Prostate gland (tissue), 2 donors: ENCODE measurements at regions not wholly inside any gene's neighbourhood (a gene's known extent, or its start where the extent isn't known, plus 50 kb on each side); places are given as distances from the start of the nearest gene placed in this dataset.

ENCODE experiments used
- CTCF ChIP-seq, 4 experiments: fragments of 200-600 bp in 2 of 4; fragments of 450-650 bp in 2 of 4; sonication (generic) in 2 of 4; IDR thresholded peaks; 1 replicate in 3 of 4; 2 replicates in 1 of 4; pipeline ENCODE4 v1.5.1; 2016 to 2019; ENCODE audit warnings: antibody characterized with exemption in 4 of 4, mild to moderate bottlenecking in 2 of 4, moderate library complexity in 2 of 4
- POLR2A ChIP-seq: fragments of 450-650 bp; IDR thresholded peaks from one replicate; pipeline ENCODE4 v1.6.1; 2016; ENCODE audit warnings: antibody characterized with exemption, mild to moderate bottlenecking
- POLR2AphosphoS5 ChIP-seq: sonication (generic); formaldehyde crosslinking; IDR thresholded peaks from one replicate; pipeline ENCODE4 v1.6.1; 2017; ENCODE audit warnings: antibody characterized with exemption

- no peak for TF ChIP-seq CTCF (IDR thresholded peaks at IDR 0.05)
- TF ChIP-seq POLR2A = no peak
- no peak for TF ChIP-seq POLR2AphosphoS5
Measured at GRCh38 chr5:162911873-162912272, 525.5 kb upstream of the CCNG1 start.
